Body of pancreas (tissue), 4 donors: ENCODE measurements at regions not wholly inside any gene's neighbourhood (a gene's known extent, or its start where the extent isn't known, plus 50 kb on each side); places are given as distances from the start of the nearest gene placed in this dataset.

Experiments
- ATAC-seq: fragments of 150-250 bp; one replicate; pipeline ENCODE4 v1.9.1; 2016
- DNase-seq, 4 donors: peaks; one replicate each; pipeline ENCODE4 v3.0.0-alpha.2; 2019
- H3K27ac ChIP-seq, 4 donors: fragments of 200-600 bp; sonication (generic); 1 replicate in 3 of 4; 2 replicates in 1 of 4; pipeline versions ENCODE4 v1.5.1 to v1.6.1; 2016 to 2019; ENCODE audit warnings: mild to moderate bottlenecking in 1 of 4, mixed read lengths in 1 of 4, moderate library complexity in 1 of 4
- H3K27me3 ChIP-seq, 2 donors: fragments of 200-600 bp; sonication (generic); one replicate each; pipeline ENCODE4 v1.6.0; 2016; ENCODE audit warnings: mild to moderate bottlenecking in 1 of 2
- H3K36me3 ChIP-seq, 2 donors: fragments of 200-600 bp; sonication (generic); replicated peaks in 1 of 2; 2 replicates each; pipeline ENCODE4 v1.5.1; 2016; ENCODE audit warnings: low read depth in 2 of 2; ENCODE audit not compliant: insufficient read depth in 1 of 2
- H3K4me1 ChIP-seq: fragments of 200-600 bp; sonication (generic); one replicate; pipeline ENCODE4 v1.6.0; 2016
- H3K4me3 ChIP-seq, 2 donors: fragments of 200-600 bp; sonication (generic); 1 replicate in 1 of 2; 2 replicates in 1 of 2; pipeline ENCODE4 v1.5.1; 2016 to 2019
- H3K9me3 ChIP-seq, 3 donors: fragments of 200-600 bp; sonication (generic); 1 replicate in 2 of 3; 2 replicates in 1 of 3; pipeline ENCODE4 v1.5.1; 2016
- CTCF ChIP-seq, 7 experiments: fragments of 450-650 bp in 4 of 7; fragments of 200-600 bp in 3 of 7; sonication (generic) in 3 of 7; IDR thresholded peaks; one replicate each; pipeline ENCODE4 v1.5.1; 2016 to 2019; ENCODE audit warnings: antibody characterized with exemption in 7 of 7
- POLR2A ChIP-seq, 3 donors: fragments of 450-650 bp; IDR thresholded peaks; one replicate each; pipeline ENCODE4 v1.6.1; 2016; ENCODE audit warnings: antibody characterized with exemption in 3 of 3, mild to moderate bottlenecking in 2 of 3
- WGBS, 2 donors: methylation state at CpG; one replicate each; pipeline ENCODE4 v1.1.5; 2017; 5-methylcytosine and 5-hydroxymethylcytosine counted together
- intact Hi-C: fragments of 100-400 bp; cut with DNase I; formaldehyde crosslinking; loops from one replicate; pipeline ENCODE4 v1.15.1; 2023

- Histone ChIP-seq H3K27me3 (no peaks in the 10 kb centered on the region), H3K36me3 (no peaks in the 10 kb centered on the region), H3K9me3 (no peaks in the 10 kb centered on the region), H3K4me1 (no peaks in the 10 kb centered on the region), H3K27ac (no peak overlapping the region), H3K4me3 (no peak overlapping the region)
- no peak for DNase-seq
- TF ChIP-seq CTCF (IDR thresholded peaks at IDR 0.05) (no peak), POLR2A (IDR thresholded peaks at IDR 0.05) (no peak)
- WGBS, 2 donors: 33 to 50% methylated on average over 1 of the region's 1 CpG
- ATAC-seq: no peak
- intact Hi-C loops: no loop called here
Measured at GRCh38 chrX:20803971-20804370, 537.3 kb upstream of the RPS6KA3 start.

GRCh38 chrX:20802036-20802435, 535.3 kb upstream of the RPS6KA3 start:
- Histone ChIP-seq H3K4me3 (no peak overlapping the region), H3K36me3 (no peaks in the 10 kb centered on the region), H3K27me3 (no peaks in the 10 kb centered on the region), H3K27ac (no peak overlapping the region), H3K9me3 (no peaks in the 10 kb centered on the region), H3K4me1 (no peaks in the 10 kb centered on the region)
- 67 to 71% methylated on average over 1 of the region's 1 CpG for WGBS, 2 donors
- no peak for DNase-seq
- ATAC-seq: no peak
- TF ChIP-seq POLR2A (IDR thresholded peaks at IDR 0.05) (no peak), CTCF (IDR thresholded peaks at IDR 0.05) (no peak)
- intact Hi-C loops: no loop called here

- Histone ChIP-seq H3K27ac (no peak overlapping the region), H3K36me3 (no peaks in the 10 kb centered on the region), H3K27me3 (no peaks in the 10 kb centered on the region), H3K9me3 (no peaks in the 10 kb centered on the region), H3K4me3 (no peak overlapping the region), H3K4me1 (no peaks in the 10 kb centered on the region)
- ATAC-seq (no peak), DNase-seq (no peak)
- WGBS, 2 donors: 82 to 83% methylated on average over 2 of the region's 2 CpGs
- TF ChIP-seq CTCF (IDR thresholded peaks at IDR 0.05) (no peak), POLR2A (IDR thresholded peaks at IDR 0.05) (no peak)
- intact Hi-C loops: no loop called here
Measured at GRCh38 chrX:20796450-20796849, 529.7 kb upstream of the RPS6KA3 start.

- no peaks in the 10 kb centered on the region for H3K27me3 ChIP-seq
- no peak for TF ChIP-seq CTCF (IDR thresholded peaks at IDR 0.05)
- TF ChIP-seq POLR2A (IDR thresholded peaks at IDR 0.05): no peak
- DNase-seq: no peak
- 54 to 62% methylated on average over 3 of the region's 3 CpGs for WGBS, 2 donors
- H3K4me3 ChIP-seq: no peak overlapping the region
- no peaks in the 10 kb centered on the region for H3K36me3 ChIP-seq
- H3K4me1 ChIP-seq: no peaks in the 10 kb centered on the region
- intact Hi-C loops: no loop called here
- no peak overlapping the region for H3K27ac ChIP-seq
- ATAC-seq: no peak
- no peaks in the 10 kb centered on the region for H3K9me3 ChIP-seq
Measured at GRCh38 chrX:20789103-20789502, 522.4 kb upstream of the RPS6KA3 start.

- Histone ChIP-seq H3K27me3 (no peaks in the 10 kb centered on the region), H3K27ac (no peak overlapping the region), H3K4me1 (no peaks in the 10 kb centered on the region), H3K9me3 (no peaks in the 10 kb centered on the region), H3K36me3 (no peaks in the 10 kb centered on the region), H3K4me3 (no peak overlapping the region)
- no peak for DNase-seq
- intact Hi-C loops: no loop called here
- ATAC-seq: no peak
- TF ChIP-seq CTCF (IDR thresholded peaks at IDR 0.05) (no peak), POLR2A (IDR thresholded peaks at IDR 0.05) (no peak)
- WGBS, 2 donors: 36 to 45% methylated on average over 2 of the region's 2 CpGs
Measured at GRCh38 chrX:20767346-20767745, 500.6 kb upstream of the RPS6KA3 start.
